ENCODE measurements at regions not wholly inside any gene's neighbourhood (a gene's known extent, or its start where the extent isn't known, plus 50 kb on each side); places are given as distances from the start of the nearest gene placed in this dataset.

GRCh38 chr18:10379522-10379921, 74.9 kb upstream of the APCDD1 start:
- TF ChIP-seq CTCF (IDR thresholded peaks at IDR 0.05; ENCODE audit: insufficient read depth, low read depth, low read length) = no peak
- no peak for TF ChIP-seq EZH2 (IDR thresholded peaks at IDR 0.05; ENCODE audit: insufficient read depth, low read length)

Data from astrocyte (in vitro differentiated cells and primary cell).